GM19240 (cell line): ENCODE measurements at regions not wholly inside any gene's neighbourhood (a gene's known extent, or its start where the extent isn't known, plus 50 kb on each side); places are given as distances from the start of the nearest gene placed in this dataset.

Source experiments
- DNase-seq: peaks from one replicate; pipeline ENCODE4 v3.0.0; 2011; ENCODE audit warnings: low spot score; ENCODE audit not compliant: insufficient read length

DNA sequence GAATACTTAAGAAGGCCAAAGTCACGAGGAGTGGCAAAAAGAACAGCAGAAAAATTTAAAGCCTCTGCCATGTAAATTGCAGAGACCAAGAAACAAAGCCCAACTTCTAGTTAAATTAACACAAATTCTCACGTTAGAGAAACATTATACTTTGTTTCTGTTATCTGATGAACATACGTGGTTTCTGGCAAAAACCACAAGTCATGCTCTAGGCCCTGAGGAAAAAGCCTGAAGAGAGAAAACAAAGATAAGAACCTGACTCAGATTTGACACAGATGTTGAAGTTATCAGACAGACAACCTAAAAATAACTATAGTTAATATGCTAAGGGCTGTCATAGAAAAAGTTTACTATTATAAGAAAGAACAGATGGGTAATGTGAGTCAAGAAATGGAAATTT is 149.1 kb upstream of the PCDH10 start:
- no peak for DNase-seq

- no peak for DNase-seq
Measured at GRCh38 chr4:133003169-133003568, 145.9 kb upstream of the PCDH10 start.

DNA sequence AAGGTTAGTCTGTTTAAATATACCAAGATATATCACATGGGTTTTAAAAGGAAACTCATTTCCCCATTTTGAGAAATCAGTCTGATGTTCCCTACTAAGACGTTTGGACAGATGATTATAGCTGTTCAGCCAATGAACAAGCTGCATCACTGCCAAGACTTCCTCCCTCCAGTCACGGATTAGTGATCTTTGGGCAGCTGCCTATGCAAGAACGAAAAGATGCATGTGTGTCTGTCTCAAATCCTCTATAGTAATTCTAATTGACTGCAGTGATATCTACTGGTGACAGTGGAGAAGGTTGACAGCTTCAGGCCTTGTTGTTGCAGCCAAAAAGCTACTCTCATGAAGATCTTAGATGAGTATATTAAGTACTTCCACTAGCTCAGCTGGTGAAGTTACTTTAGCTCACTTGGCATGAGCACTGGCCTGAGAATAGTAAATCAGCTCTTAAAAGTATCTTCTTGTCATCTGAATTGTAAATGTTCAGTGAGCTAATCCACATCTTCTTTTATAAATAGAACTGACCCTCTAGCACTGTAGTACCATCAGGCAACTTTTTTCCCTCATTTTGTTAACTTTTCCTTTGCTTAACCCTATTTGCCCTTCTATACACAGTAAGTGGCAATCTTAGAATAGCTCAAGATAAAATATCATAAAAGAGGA is 134.5 kb upstream of the PCDH10 start:
- DNase-seq, result no peak

GRCh38 chr4:133045288-133045687 is 103.8 kb upstream of the PCDH10 start:
- DNase-seq, result no peak

DNA sequence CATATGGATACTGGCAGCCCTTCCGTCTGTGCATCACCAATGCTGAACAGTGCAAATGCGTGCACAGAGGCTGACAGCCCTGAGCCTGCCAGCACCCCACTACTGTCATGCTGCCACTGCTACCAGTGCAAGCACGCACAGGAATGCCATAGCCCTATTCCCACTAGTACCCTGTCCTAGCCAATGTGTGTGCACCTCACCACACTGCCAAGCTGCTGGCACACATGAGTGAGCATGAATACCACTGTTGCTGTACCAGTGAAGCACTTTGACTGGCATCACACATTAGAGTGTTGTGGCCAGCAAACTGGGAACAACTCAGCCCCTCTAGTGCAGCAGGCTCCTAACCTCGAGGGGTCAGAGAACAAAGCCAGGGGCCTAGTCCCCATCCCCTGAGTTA is 102.9 kb upstream of the PCDH10 start:
- DNase-seq, result no peak

DNA sequence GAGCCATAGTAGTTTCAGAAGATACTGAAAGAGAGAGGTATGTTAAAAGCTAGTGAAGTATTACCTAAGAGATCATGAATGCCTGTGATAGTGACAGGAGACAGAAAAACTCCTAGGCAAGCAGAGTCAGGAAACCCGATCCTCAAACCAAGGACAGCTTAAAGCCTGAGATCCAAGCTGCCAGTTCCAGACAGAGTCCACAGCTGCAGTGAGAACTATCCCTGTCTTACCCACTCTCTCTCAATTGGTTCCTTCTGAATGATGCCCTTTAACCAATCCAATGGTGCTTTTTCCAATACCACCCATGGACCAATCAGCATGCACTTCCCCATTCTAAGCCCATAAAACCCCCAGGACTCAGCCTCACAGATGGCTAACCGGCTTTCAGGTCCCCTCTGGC is 90.4 kb upstream of the PCDH10 start:
- DNase-seq, result no peak

GRCh38 chr4:133059117-133059516 is 90.0 kb upstream of the PCDH10 start:
- DNase-seq, result no peak

DNA sequence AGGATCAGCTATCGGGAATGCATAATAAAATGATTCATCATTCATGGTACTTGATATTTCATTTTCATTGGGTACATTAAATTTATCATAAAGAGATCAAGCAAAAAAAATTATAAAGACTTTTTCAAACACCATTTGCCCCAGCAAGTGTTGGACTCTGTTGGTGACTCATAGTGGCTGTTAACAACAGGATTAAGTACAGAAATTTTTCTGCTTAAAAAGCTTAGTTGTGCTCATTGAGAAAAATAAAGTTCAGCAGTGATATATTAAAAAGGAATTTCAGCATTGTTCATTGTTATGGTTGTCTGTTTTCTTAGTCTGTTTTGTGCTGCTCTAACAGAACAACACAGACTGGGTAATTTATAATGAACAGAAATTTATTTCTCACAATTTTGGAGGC is 86.2 kb upstream of the PCDH10 start:
- DNase-seq, result no peak

GRCh38 chr4:133068083-133068482 is 81.0 kb upstream of the PCDH10 start:
- DNase-seq, result no peak

DNA sequence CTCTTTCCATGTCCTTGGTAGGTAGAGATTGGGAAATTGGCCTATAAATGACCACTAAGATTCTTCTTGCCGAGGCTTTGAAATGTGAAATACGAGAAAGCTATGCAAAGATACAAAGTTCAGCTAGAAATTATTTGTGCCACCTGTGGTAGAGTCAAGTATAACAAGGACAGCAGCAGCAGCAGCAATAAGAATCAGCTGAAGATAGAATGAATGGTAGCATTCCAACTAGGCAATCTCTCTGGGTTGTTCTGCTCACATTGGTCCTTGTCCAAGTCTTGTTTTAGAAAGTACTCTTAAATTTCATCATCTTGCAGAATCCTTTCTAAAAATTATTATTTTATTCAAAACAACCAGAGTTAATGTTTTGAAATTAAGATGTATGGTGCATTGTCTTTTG is 67.8 kb upstream of the PCDH10 start:
- no peak for DNase-seq

- no peak for DNase-seq
Measured at GRCh38 chr4:133084421-133084820, 64.7 kb upstream of the PCDH10 start.

DNA sequence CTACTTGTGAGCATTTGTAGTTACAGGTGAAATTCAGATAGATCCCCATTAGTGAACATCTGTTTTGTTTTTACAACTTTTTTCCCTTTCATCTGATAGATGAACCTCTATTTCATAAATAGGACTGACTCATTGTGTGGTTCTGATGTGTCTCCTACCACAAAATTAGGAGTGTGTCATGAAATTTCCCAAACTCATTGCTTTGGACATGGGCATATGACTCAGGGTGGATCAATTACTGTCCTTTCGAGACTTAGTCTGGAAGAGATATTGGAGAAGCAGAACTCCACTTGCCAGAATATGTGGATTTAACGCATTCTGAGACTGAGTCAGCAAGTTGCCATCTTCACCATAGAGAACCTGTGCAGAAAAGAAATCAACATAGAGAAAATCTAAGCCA is 53.5 kb upstream of the PCDH10 start:
- no peak for DNase-seq

DNA sequence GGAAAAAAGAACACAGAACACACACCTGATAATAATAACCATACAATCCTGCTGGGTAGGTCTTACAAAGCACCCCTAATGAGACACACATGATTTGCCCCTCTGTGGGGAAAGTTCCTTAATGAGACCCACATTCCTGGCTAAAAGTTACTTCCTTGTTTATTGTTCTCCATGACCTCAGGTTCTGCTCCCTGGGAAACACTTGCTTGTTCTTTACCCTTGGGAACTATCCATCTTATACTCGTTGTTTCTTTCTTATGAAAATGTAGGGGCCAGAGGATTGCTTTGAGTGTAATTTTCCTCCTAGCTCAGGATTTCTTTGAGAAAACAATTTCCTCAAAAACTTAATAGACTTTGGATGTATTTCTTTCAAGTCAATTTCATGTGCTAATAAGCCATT is 52.1 kb upstream of the PCDH10 start:
- no peak for DNase-seq
